ENCODE measurements at regions not wholly inside any gene's neighbourhood (a gene's known extent, or its start where the extent isn't known, plus 50 kb on each side); places are given as distances from the start of the nearest gene placed in this dataset.

DNA sequence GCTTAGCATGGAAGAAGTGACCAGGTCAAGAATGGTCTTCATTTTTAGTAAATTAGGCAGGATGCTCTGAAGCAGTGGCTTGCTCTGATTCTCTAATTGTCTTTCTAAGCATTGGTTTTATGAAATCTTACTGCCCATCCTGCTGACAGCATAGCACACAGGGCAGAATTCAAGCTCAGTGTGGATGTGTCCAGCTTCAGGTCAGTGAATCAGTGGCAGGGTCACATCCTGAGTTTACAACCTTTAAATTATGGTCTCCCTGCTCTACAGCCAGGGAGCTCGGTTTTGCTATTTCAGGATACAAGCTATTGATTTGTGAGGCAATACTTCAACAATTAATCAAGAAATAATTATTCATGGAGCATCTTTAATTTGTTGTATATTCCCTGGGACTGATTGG is 202.3 kb upstream of the RXFP2 start:
- TF ChIP-seq, protein P1, sequence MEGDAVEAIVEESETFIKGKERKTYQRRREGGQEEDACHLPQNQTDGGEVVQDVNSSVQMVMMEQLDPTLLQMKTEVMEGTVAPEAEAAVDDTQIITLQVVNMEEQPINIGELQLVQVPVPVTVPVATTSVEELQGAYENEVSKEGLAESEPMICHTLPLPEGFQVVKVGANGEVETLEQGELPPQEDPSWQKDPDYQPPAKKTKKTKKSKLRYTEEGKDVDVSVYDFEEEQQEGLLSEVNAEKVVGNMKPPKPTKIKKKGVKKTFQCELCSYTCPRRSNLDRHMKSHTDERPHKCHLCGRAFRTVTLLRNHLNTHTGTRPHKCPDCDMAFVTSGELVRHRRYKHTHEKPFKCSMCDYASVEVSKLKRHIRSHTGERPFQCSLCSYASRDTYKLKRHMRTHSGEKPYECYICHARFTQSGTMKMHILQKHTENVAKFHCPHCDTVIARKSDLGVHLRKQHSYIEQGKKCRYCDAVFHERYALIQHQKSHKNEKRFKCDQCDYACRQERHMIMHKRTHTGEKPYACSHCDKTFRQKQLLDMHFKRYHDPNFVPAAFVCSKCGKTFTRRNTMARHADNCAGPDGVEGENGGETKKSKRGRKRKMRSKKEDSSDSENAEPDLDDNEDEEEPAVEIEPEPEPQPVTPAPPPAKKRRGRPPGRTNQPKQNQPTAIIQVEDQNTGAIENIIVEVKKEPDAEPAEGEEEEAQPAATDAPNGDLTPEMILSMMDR (IDR thresholded peaks at IDR 0.05), result no peak
- no peak for TF ChIP-seq ZFX (IDR thresholded peaks at IDR 0.05; ENCODE audit: borderline replicate concordance)

Measured in 22Rv1 (cell line).